ENCODE measurements at regions not wholly inside any gene's neighbourhood (a gene's known extent, or its start where the extent isn't known, plus 50 kb on each side); places are given as distances from the start of the nearest gene placed in this dataset.
A peak's percentile ranks its signal among the peaks of the same experiment; 100 is the strongest.

DNA sequence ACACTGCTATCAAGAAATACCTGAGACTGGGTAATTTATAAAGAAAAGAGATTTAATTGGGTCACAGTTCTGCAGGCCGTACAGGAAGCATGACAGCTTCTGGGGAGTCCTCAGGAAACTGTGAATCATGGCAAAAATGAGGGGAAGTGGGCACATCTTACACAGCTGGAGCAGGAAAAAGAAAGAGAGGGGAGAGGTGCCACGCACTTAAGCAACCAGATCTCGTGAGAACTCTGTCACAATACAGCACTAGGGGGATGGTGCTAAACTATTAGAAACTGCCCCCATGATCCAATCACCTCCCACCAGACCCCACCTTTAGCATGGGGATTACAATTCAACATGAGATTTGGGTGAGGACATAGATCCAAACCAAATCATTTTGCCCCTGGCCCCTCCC, 105.5 kb upstream of the CPLX2 start:
- Histone ChIP-seq H3K36me3 (ENCODE audit: control insufficient read depth, insufficient read depth, low read length) (no peaks in the 10 kb centered on the region), H3K23ac (ENCODE audit: low read length) (no peak overlapping the region), H2BK5ac (ENCODE audit: low read length) (no peak overlapping the region), H3K4me2 (ENCODE audit: low read length) (no peak overlapping the region), H3K27me3 (ENCODE audit: insufficient read depth, low read length, poor library complexity) (no peaks in the 10 kb centered on the region), H4K5ac (ENCODE audit: low read length) (no peak overlapping the region), H3K4ac (ENCODE audit: low read depth, low read length) (no peak overlapping the region), H3K79me1 (ENCODE audit: low read length) (no peaks in the 10 kb centered on the region), H3K79me2 (ENCODE audit: control insufficient read depth, insufficient read depth, low read length) (no peaks in the 10 kb centered on the region), H2AK5ac (ENCODE audit: low read length) (no peak overlapping the region), H3K56ac (ENCODE audit: low read length) (no peak overlapping the region), H4K8ac (ENCODE audit: low read depth, low read length) (no peak overlapping the region), H3K4me1 (ENCODE audit: control insufficient read depth, low read depth, low read length) (no peaks in the 10 kb centered on the region), H3K4me3 (ENCODE audit: low read length) (no peak overlapping the region), H3K18ac (ENCODE audit: low read length) (no peak overlapping the region), H2BK15ac (replicated peaks; ENCODE audit: low read depth) (no peak overlapping the region), H3K27ac (ENCODE audit: low read depth, low read length) (no peak overlapping the region), H2BK120ac (ENCODE audit: low read depth, low read length) (no peak overlapping the region), H3K9ac (ENCODE audit: low read length) (no peak overlapping the region)
- no CpG with 5 or more reads among the region's 3 CpGs for WGBS (ENCODE audit: extremely low coverage, insufficient coverage, low lambda C conversion rate)
- DNase-seq, result no peak

DNA sequence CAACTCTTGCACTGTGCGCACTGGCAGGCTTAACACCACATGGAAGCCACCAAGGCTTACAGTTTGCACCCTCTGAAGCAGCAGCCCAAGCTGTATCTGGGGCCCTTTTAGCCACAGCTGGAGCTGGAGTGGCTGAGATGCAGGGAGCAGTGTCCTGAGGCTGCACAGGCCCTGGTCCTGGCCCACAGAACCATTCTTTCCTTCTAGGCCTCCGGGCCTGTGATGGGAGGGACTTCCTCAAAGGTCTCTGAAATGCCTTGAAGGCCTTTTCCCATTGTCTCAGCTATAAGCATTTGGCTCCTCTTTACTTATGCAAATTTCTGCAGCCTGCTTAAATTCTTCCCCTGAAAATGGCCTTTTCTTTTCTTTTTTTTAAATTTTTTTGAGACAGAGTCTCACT, 104.4 kb upstream of the CPLX2 start:
- no peak for DNase-seq
- no peak overlapping the region for H3K56ac ChIP-seq (ENCODE audit: low read length)
- no peaks in the 10 kb centered on the region for H3K36me3 ChIP-seq (ENCODE audit: control insufficient read depth, insufficient read depth, low read length)
- H2BK5ac ChIP-seq (ENCODE audit: low read length), result no peak overlapping the region
- no CpG with 5 or more reads among the region's 2 CpGs for WGBS (ENCODE audit: extremely low coverage, insufficient coverage, low lambda C conversion rate)
- H3K9ac ChIP-seq (ENCODE audit: low read length), result no peak overlapping the region
- H4K5ac ChIP-seq (ENCODE audit: low read length), result no peak overlapping the region
- H3K4ac ChIP-seq (ENCODE audit: low read depth, low read length), result no peak overlapping the region
- no peak overlapping the region for H3K4me2 ChIP-seq (ENCODE audit: low read length)
- H3K27me3 ChIP-seq (ENCODE audit: insufficient read depth, low read length, poor library complexity), result no peaks in the 10 kb centered on the region
- no peak overlapping the region for H3K23ac ChIP-seq (ENCODE audit: low read length)
- no peak overlapping the region for H3K4me3 ChIP-seq (ENCODE audit: low read length)
- no peak overlapping the region for H2AK5ac ChIP-seq (ENCODE audit: low read length)
- no peak overlapping the region for H3K18ac ChIP-seq (ENCODE audit: low read length)
- no peaks in the 10 kb centered on the region for H3K79me1 ChIP-seq (ENCODE audit: low read length)
- no peak overlapping the region for H2BK15ac ChIP-seq (replicated peaks; ENCODE audit: low read depth)
- no peak overlapping the region for H4K8ac ChIP-seq (ENCODE audit: low read depth, low read length)
- H3K27ac ChIP-seq (ENCODE audit: low read depth, low read length), result no peak overlapping the region
- no peaks in the 10 kb centered on the region for H3K4me1 ChIP-seq (ENCODE audit: control insufficient read depth, low read depth, low read length)
- H2BK120ac ChIP-seq (ENCODE audit: low read depth, low read length), result no peak overlapping the region
- H3K79me2 ChIP-seq (ENCODE audit: control insufficient read depth, insufficient read depth, low read length), result no peaks in the 10 kb centered on the region

DNA sequence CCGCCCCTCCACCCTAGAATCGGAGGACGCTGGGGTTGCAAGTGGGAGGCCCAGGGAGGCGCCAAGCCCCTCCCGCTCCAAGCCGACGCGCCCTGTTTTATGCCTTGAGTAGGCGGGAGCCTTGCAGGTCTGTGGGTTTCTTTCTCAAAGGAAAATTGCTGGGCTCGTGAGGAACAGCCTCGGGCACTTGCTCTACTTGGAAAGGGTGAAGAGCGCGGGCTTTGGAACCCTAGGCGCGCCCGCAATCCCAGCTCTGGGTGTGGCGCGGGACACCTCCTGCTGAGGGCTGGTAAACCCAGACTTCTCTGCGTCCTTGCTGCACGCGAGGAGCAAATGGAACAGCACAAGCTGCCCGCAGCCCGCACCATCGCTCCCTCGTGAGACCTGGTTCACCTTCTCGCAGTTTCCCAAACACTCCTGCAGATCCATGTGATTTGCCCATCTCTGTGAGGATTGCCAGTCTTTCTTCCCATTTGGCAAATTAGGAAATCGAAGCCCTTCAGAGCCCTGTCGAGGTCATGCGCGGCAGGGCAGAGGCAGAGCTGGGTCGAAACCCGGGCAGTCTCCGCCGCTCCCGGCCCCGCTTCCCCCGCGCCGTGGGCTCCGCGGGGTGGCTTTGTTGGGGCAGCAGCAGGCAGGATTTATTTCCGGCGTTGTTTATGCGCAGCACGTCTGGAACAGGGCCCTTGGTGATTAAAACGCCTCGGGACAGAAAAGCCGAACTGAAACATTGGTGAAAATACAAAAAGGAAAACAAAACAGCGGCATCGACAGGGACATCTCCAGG, 98.4 kb upstream of the CPLX2 start:
- H3K9ac ChIP-seq (ENCODE audit: low read length), result peak overlapping the region; percentile 32
- H2BK15ac ChIP-seq (replicated peaks; ENCODE audit: low read depth), result no peak overlapping the region
- no peaks in the 10 kb centered on the region for H3K79me1 ChIP-seq (ENCODE audit: low read length)
- H3K4ac ChIP-seq (ENCODE audit: low read depth, low read length), result no peak overlapping the region
- no peaks in the 10 kb centered on the region for H3K27me3 ChIP-seq (ENCODE audit: insufficient read depth, low read length, poor library complexity)
- peaks cover 2% of the 10 kb centered on the region for H3K4me1 ChIP-seq (ENCODE audit: control insufficient read depth, low read depth, low read length)
- no peaks in the 10 kb centered on the region for H3K36me3 ChIP-seq (ENCODE audit: control insufficient read depth, insufficient read depth, low read length)
- no peak overlapping the region for H2BK120ac ChIP-seq (ENCODE audit: low read depth, low read length)
- no peak overlapping the region for H3K27ac ChIP-seq (ENCODE audit: low read depth, low read length)
- H3K18ac ChIP-seq (ENCODE audit: low read length), result no peak overlapping the region
- no peak overlapping the region for H4K5ac ChIP-seq (ENCODE audit: low read length)
- H4K8ac ChIP-seq (ENCODE audit: low read depth, low read length), result no peak overlapping the region
- no peak overlapping the region for H3K23ac ChIP-seq (ENCODE audit: low read length)
- peak; percentile 32 for DNase-seq
- H2AK5ac ChIP-seq (ENCODE audit: low read length), result no peak overlapping the region
- no peaks in the 10 kb centered on the region for H3K79me2 ChIP-seq (ENCODE audit: control insufficient read depth, insufficient read depth, low read length)
- peak overlapping the region; percentile 68 for H3K56ac ChIP-seq (ENCODE audit: low read length)
- WGBS (ENCODE audit: extremely low coverage, insufficient coverage, low lambda C conversion rate), result no CpG with 5 or more reads among the region's 50 CpGs
- no peak overlapping the region for H2BK5ac ChIP-seq (ENCODE audit: low read length)
- H3K4me3 ChIP-seq (ENCODE audit: low read length), result peak overlapping the region; percentile 13
- peak overlapping the region; percentile 39 for H3K4me2 ChIP-seq (ENCODE audit: low read length)

DNA sequence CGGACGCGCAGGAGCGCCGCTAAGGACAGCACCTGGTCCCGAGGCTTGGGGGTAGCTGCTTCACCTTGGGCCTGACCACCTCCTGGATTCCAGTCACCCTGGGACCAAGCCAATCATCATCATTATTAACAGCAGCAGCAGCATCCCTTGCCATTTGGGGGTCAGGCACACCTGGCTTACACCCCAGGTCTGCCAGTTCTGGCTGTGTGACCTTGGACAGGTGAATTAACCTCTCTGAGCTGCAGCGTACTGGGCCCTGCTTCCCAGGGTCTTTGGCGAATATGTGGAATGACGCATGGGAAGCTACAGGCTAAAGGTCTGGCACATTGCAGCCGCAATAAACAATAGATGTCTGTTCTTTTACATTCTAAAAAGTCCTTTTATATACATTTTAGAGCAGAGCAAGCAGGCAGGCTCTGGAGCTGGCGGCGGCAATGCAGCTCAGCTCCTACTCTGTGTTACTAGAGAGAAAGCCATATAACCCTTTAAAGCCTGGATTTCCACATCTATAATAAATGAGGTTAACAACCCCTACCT, 97.8 kb upstream of the CPLX2 start:
- Histone ChIP-seq H3K56ac (ENCODE audit: low read length) (no peak overlapping the region), H3K4me3 (ENCODE audit: low read length) (no peak overlapping the region), H3K79me1 (ENCODE audit: low read length) (no peaks in the 10 kb centered on the region), H3K4me1 (ENCODE audit: control insufficient read depth, low read depth, low read length) (peaks cover 2% of the 10 kb centered on the region), H3K27ac (ENCODE audit: low read depth, low read length) (no peak overlapping the region), H3K18ac (ENCODE audit: low read length) (no peak overlapping the region), H2AK5ac (ENCODE audit: low read length) (no peak overlapping the region), H3K4me2 (ENCODE audit: low read length) (peak overlapping the region; percentile 39), H2BK120ac (ENCODE audit: low read depth, low read length) (no peak overlapping the region), H3K23ac (ENCODE audit: low read length) (no peak overlapping the region), H3K36me3 (ENCODE audit: control insufficient read depth, insufficient read depth, low read length) (no peaks in the 10 kb centered on the region), H4K5ac (ENCODE audit: low read length) (no peak overlapping the region), H4K8ac (ENCODE audit: low read depth, low read length) (no peak overlapping the region), H3K79me2 (ENCODE audit: control insufficient read depth, insufficient read depth, low read length) (no peaks in the 10 kb centered on the region), H2BK15ac (replicated peaks; ENCODE audit: low read depth) (no peak overlapping the region), H3K9ac (ENCODE audit: low read length) (no peak overlapping the region), H3K4ac (ENCODE audit: low read depth, low read length) (no peak overlapping the region), H2BK5ac (ENCODE audit: low read length) (no peak overlapping the region), H3K27me3 (ENCODE audit: insufficient read depth, low read length, poor library complexity) (no peaks in the 10 kb centered on the region)
- WGBS (ENCODE audit: extremely low coverage, insufficient coverage, low lambda C conversion rate), result no CpG with 5 or more reads among the region's 12 CpGs
- DNase-seq, result peak; percentile 40

DNA sequence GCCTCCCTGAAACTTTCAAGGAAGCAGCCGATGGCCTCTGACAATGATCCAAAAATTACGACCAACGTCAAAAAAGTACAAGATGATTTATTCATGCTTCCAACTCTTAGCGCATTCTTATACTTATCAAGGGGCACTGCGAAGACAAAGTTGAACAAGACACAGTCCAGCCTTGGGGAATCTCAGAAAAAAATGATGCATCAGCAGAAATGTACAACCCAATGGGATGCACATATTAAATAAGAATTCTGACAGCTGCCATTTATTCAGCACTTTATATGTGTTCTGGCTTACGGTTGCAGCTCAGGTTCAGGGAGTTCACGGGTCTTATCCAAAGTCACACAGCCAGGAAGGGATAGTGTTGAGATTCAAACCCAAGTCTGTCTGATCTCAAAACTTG, 96.0 kb upstream of the CPLX2 start:
- Histone ChIP-seq H4K5ac (ENCODE audit: low read length) (no peak overlapping the region), H4K8ac (ENCODE audit: low read depth, low read length) (no peak overlapping the region), H3K9ac (ENCODE audit: low read length) (no peak overlapping the region), H3K56ac (ENCODE audit: low read length) (no peak overlapping the region), H2BK15ac (replicated peaks; ENCODE audit: low read depth) (no peak overlapping the region), H3K36me3 (ENCODE audit: control insufficient read depth, insufficient read depth, low read length) (no peaks in the 10 kb centered on the region), H3K27ac (ENCODE audit: low read depth, low read length) (no peak overlapping the region), H3K4me3 (ENCODE audit: low read length) (no peak overlapping the region), H2AK5ac (ENCODE audit: low read length) (no peak overlapping the region), H2BK120ac (ENCODE audit: low read depth, low read length) (no peak overlapping the region), H3K27me3 (ENCODE audit: insufficient read depth, low read length, poor library complexity) (no peaks in the 10 kb centered on the region), H3K4me1 (ENCODE audit: control insufficient read depth, low read depth, low read length) (peaks cover 2% of the 10 kb centered on the region), H3K79me2 (ENCODE audit: control insufficient read depth, insufficient read depth, low read length) (no peaks in the 10 kb centered on the region), H2BK5ac (ENCODE audit: low read length) (no peak overlapping the region), H3K79me1 (ENCODE audit: low read length) (no peaks in the 10 kb centered on the region), H3K18ac (ENCODE audit: low read length) (no peak overlapping the region), H3K4me2 (ENCODE audit: low read length) (no peak overlapping the region), H3K4ac (ENCODE audit: low read depth, low read length) (no peak overlapping the region), H3K23ac (ENCODE audit: low read length) (no peak overlapping the region)
- no CpG with 5 or more reads among the region's 7 CpGs for WGBS (ENCODE audit: extremely low coverage, insufficient coverage, low lambda C conversion rate)
- no peak for DNase-seq
